OCI-M2 (cell line): ENCODE measurements at regions not wholly inside any gene's neighbourhood (a gene's known extent, or its start where the extent isn't known, plus 50 kb on each side); places are given as distances from the start of the nearest gene placed in this dataset.

Experiments used
- DNase-seq: peaks from one replicate; lab custom pipeline; 2025; ENCODE audit not compliant: unreplicated experiment; lab: John Stamatoyannopoulos, UW

DNA sequence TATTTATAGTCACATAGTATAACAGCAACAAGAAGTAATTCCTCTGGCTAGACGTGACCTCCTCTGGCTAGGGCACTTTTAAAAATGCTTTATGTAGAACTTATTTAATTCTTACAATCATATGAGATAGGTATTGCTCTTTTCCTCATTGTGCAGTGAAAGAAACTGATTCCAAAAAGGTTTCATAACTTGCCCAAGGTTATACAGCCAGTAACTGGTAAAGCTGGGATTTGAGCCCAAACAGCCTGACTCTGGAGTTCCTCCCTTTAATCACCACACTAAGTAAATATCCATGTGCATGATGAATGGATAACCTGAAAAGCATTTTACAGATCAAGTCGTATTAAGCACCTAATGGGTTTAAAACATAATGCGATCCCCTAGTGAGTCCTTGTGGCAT, 214.6 kb downstream of the PRL start:
- DNase-seq, result no peak

DNA sequence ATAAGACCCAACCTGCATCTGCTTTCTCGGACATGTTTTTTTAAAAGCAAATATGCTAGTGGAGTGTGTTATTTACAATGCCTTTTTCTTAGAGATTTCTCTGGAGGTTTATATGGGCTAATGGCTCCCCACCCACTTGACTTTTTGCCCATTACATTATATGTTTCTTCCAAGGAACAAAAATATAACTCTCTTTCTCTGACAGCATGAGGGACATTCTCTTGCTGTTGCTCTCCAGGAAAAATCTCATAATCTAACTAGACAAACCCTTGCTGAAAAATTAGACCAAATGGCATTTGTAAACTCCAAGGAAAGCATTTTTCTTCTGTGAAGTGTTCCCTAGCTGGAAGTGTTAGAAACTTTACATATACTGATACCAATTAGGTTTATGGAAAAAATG, 213.7 kb downstream of the PRL start:
- DNase-seq, result no peak

DNA sequence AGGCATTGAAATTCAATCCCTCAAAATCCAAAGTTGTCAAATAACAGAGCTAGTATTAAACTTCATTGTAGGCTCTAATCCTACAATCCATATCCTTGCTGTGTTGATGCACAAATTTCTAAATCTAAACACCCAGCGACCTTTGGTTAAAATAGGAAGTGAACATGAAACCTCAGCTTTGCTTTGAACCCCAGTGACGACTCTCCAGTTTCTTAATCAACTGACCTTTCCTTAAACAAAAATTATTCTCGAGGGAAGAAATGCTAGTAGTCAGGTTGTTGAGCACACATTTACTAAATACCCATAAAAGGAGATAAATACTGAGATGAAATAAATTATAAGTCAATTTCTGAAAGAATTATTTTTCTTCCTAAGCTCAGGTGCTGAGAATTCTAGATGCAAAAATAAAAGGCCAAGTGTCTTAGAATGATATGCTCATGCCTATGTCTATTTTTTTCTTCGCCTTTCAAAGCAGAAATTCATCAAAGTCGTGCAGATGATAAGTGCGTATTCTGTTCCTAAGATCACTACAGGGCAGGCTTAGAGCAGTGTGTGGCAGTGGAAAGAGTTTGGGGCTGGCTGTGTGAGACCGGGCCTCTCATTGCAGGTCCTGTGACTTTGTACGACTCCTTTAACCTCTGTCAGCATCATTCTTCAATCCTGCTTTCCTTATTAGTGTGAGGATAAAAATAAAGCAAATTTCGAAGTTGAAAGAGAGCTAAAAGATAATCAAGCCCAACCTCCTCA, 208.7 kb downstream of the PRL start:
- no peak for DNase-seq

DNA sequence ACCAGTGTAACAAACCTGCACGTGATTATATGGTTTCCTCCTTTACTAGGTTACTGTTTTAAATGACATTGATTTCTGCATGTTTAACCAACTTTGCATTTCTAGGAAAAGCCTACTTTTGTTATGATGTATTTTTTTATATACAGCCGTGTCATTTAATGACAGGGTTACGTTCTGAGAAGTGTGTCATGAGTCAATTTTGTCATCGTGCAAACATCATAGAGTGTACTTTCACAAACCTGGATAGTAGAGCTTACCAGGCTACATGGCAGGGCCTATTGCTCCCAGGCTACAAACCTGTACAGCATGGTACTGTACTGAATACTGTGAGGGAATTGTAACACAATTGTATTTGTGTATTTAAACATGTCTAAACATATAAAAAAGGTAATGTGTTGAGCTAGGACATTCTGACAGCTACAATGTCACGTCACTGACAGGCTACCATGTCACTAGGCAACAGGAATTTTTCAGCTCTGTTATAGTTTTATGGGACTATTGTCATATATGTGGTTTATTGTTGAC, 205.3 kb downstream of the PRL start:
- no peak for DNase-seq

GRCh38 chr6:22095836-22096235, 201.0 kb downstream of the PRL start:
- DNase-seq, result no peak

- no peak for DNase-seq
Observed at GRCh38 chr6:22098601-22099031, 198.2 kb downstream of the PRL start.

DNA sequence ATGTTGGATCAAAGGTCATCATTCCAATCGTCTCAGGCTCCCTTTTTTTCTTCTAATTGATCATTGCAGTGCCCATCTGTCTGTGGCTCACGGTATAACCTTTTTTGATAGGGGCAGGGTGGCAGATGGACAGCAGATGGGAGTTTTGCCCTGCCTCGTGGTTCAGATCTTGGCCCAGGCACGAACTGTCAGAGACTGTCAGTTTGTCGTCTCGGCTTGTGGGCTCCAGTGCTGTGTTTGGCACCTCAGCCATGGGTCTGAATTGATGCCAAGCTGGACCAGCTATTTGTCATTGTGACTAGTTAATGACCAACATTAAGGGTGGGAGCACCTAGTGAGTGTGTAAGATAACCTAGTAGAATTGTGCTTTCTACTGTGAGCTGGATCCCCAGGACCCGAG, 197.6 kb downstream of the PRL start:
- DNase-seq, result no peak

DNA sequence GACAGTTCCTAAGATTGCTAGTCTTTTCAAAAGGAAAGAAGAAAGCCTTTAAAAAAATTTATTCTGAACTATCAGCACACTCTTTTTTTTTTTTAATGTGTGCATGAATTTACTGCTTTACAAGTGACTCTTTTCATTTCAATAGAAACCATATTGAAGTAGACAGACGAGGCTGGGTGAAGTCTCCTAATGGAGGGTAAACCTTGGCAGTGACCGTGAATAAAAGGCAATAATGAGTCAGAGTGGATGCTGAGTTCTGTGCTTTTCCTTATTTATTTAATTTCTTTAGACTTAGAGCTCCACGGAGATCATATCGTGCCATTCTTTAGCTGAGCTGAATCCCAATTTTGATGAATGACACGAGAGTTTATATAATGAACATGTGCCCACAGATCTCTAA, 196.9 kb downstream of the PRL start:
- DNase-seq, result no peak

DNA sequence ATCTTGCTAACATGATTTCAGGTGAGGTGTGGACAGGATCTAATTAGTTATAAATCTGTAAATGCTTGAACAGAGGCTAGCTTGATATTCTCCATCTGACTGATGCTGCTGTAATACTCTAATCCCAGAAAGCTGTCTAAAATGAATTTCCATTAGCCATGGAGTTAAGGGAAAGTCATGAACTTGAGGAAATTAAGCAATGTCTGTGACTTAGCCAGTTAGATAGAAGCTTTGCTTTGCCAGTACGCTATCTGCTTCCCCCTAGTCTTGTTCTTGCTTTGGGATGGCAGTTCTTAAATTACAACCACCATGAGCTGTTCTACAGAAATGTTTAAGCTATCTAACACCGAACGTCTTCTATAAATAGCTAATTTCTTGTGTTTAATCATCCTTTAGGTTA, 195.7 kb downstream of the PRL start:
- DNase-seq, result no peak

DNA sequence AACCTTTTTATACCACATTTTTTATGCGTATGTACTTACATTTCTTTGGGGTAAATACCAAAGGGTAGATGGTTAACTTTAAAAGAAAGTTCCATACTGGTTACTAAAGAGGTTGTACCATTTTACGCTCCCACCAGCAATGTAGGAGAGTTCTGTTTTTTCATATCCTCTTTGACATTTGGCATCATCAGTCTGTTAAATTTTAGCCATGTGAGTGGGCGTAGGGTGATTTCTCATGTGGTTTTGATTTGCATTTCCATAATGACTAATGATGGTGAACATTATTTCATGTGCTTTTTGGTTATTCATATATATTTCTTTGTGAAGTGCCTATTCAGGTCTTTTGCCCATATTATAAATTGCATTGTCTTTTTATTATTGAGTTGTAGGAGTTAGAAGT, 194.2 kb downstream of the PRL start:
- DNase-seq, result no peak

- DNase-seq, result no peak
Observed at GRCh38 chr6:22106451-22106850, 190.4 kb downstream of the PRL start.

GRCh38 chr6:22106961-22107360, 189.9 kb downstream of the PRL start:
- no peak for DNase-seq

DNA sequence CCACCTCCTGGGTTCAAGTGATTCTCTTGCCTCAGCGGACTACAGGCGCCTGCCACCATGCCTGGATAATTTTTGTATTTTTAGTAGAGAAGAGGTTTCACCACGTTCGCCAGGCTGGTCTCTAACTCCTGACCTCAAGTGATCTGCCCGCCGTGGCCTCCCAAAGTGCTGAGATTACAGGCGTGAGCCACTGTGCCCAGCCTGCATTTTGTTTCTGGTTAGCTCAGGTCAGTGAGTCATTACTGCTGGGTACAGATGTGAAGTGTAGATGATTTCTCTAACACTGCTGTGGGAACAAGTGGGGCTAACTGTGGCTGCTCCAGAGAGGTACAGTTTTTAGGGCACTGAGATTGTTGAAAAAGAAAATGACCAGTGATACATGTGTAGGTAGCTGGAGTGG, 188.6 kb downstream of the PRL start:
- DNase-seq, result no peak

DNA sequence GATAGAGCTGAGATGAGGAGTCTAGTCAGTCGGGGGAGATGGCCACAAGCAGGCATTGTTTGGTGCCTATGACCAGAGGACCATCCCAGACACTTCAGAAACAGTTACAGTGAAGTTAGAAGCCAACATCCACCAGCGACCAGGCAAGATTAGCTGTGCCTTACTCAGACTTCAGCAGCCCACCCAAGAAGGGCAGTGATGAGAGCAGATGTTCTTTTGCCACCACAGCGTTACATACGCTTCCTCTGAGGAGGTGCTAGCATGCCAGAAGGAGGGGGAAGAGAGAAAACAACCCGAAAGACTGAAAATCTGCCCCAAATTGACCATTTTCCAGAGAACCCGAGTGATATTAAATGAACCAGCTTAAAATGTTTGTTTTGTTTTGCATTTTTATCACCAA, 186.8 kb downstream of the PRL start:
- no peak for DNase-seq

GRCh38 chr6:22112461-22112860, 184.4 kb downstream of the PRL start:
- no peak for DNase-seq

GRCh38 chr6:22113026-22113766, 183.6 kb downstream of the PRL start:
- DNase-seq, result no peak

DNA sequence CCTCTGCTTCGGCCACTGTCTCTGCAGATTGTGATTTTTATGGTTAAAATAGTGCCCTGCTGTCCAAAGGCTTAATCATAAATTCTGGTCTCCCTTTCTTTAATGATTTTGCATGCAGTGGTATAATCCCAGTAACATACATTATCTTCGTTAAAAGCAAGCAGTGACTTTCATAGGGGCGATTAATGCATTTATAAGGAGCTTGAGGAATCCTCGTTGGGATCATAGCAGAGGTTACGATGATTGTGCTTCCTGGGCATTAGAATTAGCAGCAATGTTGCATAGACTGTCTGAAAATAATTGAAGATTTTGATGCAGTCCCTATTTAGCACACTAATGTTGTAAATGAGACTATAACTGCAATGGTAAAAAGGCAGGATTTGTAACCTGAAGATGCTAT, 181.3 kb downstream of the PRL start:
- no peak for DNase-seq

DNA sequence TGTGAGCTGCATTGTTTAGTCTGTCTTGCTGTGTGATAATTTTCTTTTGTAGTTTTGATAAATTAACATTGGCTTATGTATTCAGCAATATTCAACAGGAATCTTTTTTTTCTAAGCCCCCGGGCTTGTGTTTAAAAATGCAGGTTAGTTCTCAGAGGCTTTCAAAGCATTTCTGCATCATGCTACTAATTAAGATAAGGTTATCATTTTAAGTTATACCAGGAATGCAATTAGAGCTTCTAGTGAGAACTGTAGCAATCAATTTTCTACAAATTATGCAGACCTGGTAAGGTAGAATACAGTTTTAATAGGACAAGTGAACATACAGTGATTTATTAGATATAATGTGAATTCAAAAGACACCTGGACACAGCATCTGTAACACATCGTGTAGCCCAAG, 179.2 kb downstream of the PRL start:
- no peak for DNase-seq

GRCh38 chr6:22119500-22119899, 177.3 kb downstream of the PRL start:
- no peak for DNase-seq

DNA sequence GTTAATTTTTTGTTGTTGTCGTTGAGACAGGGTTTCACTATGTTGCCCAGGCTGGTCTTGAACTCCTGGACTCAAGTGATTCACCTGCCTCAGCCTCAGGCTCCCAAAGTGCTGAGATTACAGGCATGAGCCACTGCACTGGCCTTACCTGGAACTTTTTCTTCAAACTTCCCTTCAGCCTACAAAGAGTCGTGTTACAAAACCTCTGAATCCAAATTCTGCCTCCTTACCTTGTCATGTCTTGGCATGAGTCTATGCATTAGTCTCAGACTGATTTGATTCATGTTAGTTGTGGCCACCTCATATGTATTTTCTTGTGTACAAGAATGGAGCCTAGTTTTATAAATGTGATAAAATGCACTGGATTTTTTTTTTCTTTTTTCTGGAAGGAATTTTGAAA, 172.1 kb downstream of the PRL start:
- no peak for DNase-seq

DNA sequence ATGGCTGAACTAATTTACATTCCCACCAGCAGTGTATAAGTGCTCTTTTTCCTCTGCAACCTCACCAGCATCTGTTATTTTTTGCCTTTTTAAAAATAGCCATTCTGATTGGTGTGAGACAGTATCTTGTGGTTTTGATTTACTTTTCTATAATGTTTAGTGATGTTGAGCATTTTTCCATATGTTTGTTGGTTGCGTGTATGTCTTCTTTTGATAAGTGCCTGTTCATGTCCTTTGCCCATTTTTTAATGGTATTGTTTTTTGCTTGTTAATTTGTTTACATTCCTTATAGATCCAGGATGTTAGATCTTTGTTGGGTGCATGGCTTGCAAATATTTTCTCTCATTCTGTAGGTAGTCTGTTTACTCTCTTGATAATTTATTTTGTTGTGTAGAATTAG, 169.9 kb downstream of the PRL start:
- no peak for DNase-seq

GRCh38 chr6:22129751-22130150, 167.1 kb downstream of the PRL start:
- no peak for DNase-seq

DNA sequence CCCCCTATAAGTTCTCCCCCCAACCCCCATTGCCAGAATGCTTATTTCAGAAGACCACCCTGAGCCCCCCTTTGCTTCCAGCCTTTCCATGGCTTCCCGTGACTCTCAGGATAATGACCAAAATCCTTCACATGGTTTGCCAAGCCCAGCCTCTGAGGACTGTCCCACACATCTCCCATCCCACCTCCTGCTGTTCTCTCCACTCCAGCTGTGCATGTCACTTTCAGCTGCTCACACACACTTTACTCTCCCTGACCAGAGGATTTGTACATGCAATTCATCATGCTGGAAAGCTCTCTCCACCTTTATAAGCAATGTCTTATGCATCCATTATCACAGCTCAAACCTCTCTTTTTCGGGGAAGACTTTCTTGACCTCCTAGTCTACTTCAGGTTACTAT, 164.2 kb downstream of the PRL start:
- DNase-seq, result no peak
